SK-N-SH (cell line): ENCODE measurements at regions not wholly inside any gene's neighbourhood (a gene's known extent, or its start where the extent isn't known, plus 50 kb on each side); places are given as distances from the start of the nearest gene placed in this dataset.

Source experiments
- CTCF ChIP-seq: fragments of 200-600 bp; sonication (generic); IDR thresholded peaks from 2 replicates; pipeline ENCODE4 v1.6.1; 2017; ENCODE audit warnings: antibody characterized with exemption, mild to moderate bottlenecking, moderate library complexity
- EP300 ChIP-seq, 2 experiments: IDR thresholded peaks; 2 replicates each; pipeline versions ENCODE4 v1.4.0 to v1.6.1; 2012; ENCODE audit warnings: borderline replicate concordance in 1 of 2, low read depth in 1 of 2, low read length in 1 of 2
- EZH2phosphoT487 ChIP-seq: fragments of 200-600 bp; sonication (generic); IDR thresholded peaks from 2 replicates; pipeline ENCODE4 v1.6.1; 2017; ENCODE audit warnings: low read depth, mixed run types, mild to moderate bottlenecking, antibody characterized with exemption, moderate library complexity, borderline replicate concordance
- FOSL2 ChIP-seq: IDR thresholded peaks from 2 replicates; pipeline ENCODE4 v1.4.0; 2012; ENCODE audit warnings: low read depth, mild to moderate bottlenecking, moderate library complexity, borderline replicate concordance
- FOXJ3 ChIP-seq: sonication (generic); formaldehyde crosslinking; IDR thresholded peaks from 2 replicates; pipeline ENCODE4 v1.5.1; 2020; ENCODE audit warnings: mild to moderate bottlenecking, missing genetic modification reagents
- FOXM1 ChIP-seq: IDR thresholded peaks from 2 replicates; pipeline ENCODE4 v1.4.0; 2012; ENCODE audit warnings: low read depth, mild to moderate bottlenecking
- NRF1 ChIP-seq: IDR thresholded peaks from 2 replicates; pipeline ENCODE4 v1.6.1; 2012; ENCODE audit warnings: low read depth, mild to moderate bottlenecking, low read length
- RAD21 ChIP-seq: IDR thresholded peaks from 2 replicates; pipeline ENCODE4 v1.6.1; 2012; ENCODE audit warnings: mild to moderate bottlenecking, low read length
- RCOR1 ChIP-seq: fragments of 150-350 bp; IDR thresholded peaks from 2 replicates; pipeline ENCODE4 v1.6.1; 2017; ENCODE audit warnings: antibody characterized with exemption, low read length
- REST ChIP-seq: IDR thresholded peaks from 2 replicates; pipeline ENCODE4 v1.6.1; 2012; ENCODE audit warnings: mild to moderate bottlenecking, low read depth, low read length, moderate library complexity
- SMC3 ChIP-seq: IDR thresholded peaks from 2 replicates; pipeline ENCODE4 v1.6.1; 2012; ENCODE audit warnings: low read depth, low read length, improper control_type of control experiment
- USF2 ChIP-seq: fragments of 150-350 bp; IDR thresholded peaks from 2 replicates; pipeline ENCODE4 v1.6.1; 2017; ENCODE audit warnings: antibody characterized with exemption, low read length, low read depth, borderline replicate concordance
- YY1 ChIP-seq: IDR thresholded peaks from 2 replicates; pipeline ENCODE4 v1.4.0; 2012; ENCODE audit warnings: low read depth, mild to moderate bottlenecking
- ZBTB33 ChIP-seq: IDR thresholded peaks from 2 replicates; pipeline ENCODE4 v1.4.0; 2012; ENCODE audit warnings: low read depth, borderline replicate concordance

- TF ChIP-seq FOXM1 (no peak), NRF1 (no peak), CTCF (no peak), USF2 (no peak), EP300 (IDR thresholded peaks at IDR 0.05; ENCODE audit: borderline replicate concordance in 1 of 2, low read depth in 1 of 2, low read length in 1 of 2) (no peak), YY1 (no peak), FOSL2 (no peak), SMC3 (no peak), REST (no peak), EZH2phosphoT487 (no peak), RCOR1 (no peak), ZBTB33 (no peak), FOXJ3 (CRISPR knock-in tag) (no peak), RAD21 (no peak)
Measured at GRCh38 chr1:87799451-87799850, 470.8 kb downstream of the LMO4 start.
